HuH-7 (cell line): ENCODE measurements at regions not wholly inside any gene's neighbourhood (a gene's known extent, or its start where the extent isn't known, plus 50 kb on each side); places are given as distances from the start of the nearest gene placed in this dataset.

ENCODE experiments used
- DNase-seq: peaks from one replicate; pipeline ENCODE4 v3.0.0; 2011; ENCODE audit warnings: low spot score

GRCh38 chr18:44411262-44411905, 269.3 kb upstream of the SETBP1 start:
- DNase-seq, result no peak

- no peak for DNase-seq
Observed at GRCh38 chr18:44411976-44412375, 268.7 kb upstream of the SETBP1 start.

GRCh38 chr18:44423814-44424644, 256.7 kb upstream of the SETBP1 start:
- DNase-seq, result no peak

- DNase-seq, result no peak
Observed at GRCh38 chr18:44424645-44425035, 256.0 kb upstream of the SETBP1 start.

- DNase-seq, result no peak
Observed at GRCh38 chr18:44425161-44425560, 255.5 kb upstream of the SETBP1 start.

GRCh38 chr18:44437603-44438002, 243.1 kb upstream of the SETBP1 start:
- no peak for DNase-seq

- no peak for DNase-seq
Observed at GRCh38 chr18:44450226-44450625, 230.5 kb upstream of the SETBP1 start.

- no peak for DNase-seq
Observed at GRCh38 chr18:44452346-44452745, 228.3 kb upstream of the SETBP1 start.

GRCh38 chr18:44453505-44453904, 227.2 kb upstream of the SETBP1 start:
- no peak for DNase-seq

- no peak for DNase-seq
Observed at GRCh38 chr18:44458777-44459176, 221.9 kb upstream of the SETBP1 start.

- DNase-seq, result no peak
Observed at GRCh38 chr18:44464398-44465180, 216.1 kb upstream of the SETBP1 start.

GRCh38 chr18:44465381-44465841, 215.3 kb upstream of the SETBP1 start:
- DNase-seq, result no peak

- no peak for DNase-seq
Observed at GRCh38 chr18:44466997-44467396, 213.7 kb upstream of the SETBP1 start.

GRCh38 chr18:44467718-44468117, 213.0 kb upstream of the SETBP1 start:
- DNase-seq, result no peak

- DNase-seq, result no peak
Observed at GRCh38 chr18:44473394-44474066, 207.2 kb upstream of the SETBP1 start.

GRCh38 chr18:44474067-44474411, 206.6 kb upstream of the SETBP1 start:
- DNase-seq, result no peak

GRCh38 chr18:44474591-44474990, 206.1 kb upstream of the SETBP1 start:
- DNase-seq, result no peak

- DNase-seq, result no peak
Observed at GRCh38 chr18:44482761-44483160, 197.9 kb upstream of the SETBP1 start.

- no peak for DNase-seq
Observed at GRCh38 chr18:44495151-44495550, 185.5 kb upstream of the SETBP1 start.

- no peak for DNase-seq
Observed at GRCh38 chr18:44497311-44497710, 183.4 kb upstream of the SETBP1 start.

- DNase-seq, result no peak
Observed at GRCh38 chr18:44497757-44498490, 182.8 kb upstream of the SETBP1 start.
